C1 segment of cervical spinal cord (tissue), 14 donors: ENCODE measurements at regions not wholly inside any gene's neighbourhood (a gene's known extent, or its start where the extent isn't known, plus 50 kb on each side); places are given as distances from the start of the nearest gene placed in this dataset.

Source experiments
- DNase-seq, 14 donors: peaks; one replicate each; lab custom pipeline; 2025; lab: John Stamatoyannopoulos, UW

GRCh38 chr14:103206836-103207387, 83.7 kb downstream of the TNFAIP2 start:
- DNase-seq: peak in 6 of 14 donors; percentile 3 to 17 (median 8)

- no peak for DNase-seq
These were observed 84.3 kb downstream of the TNFAIP2 start for GRCh38 chr14:103207388-103208072.

DNA sequence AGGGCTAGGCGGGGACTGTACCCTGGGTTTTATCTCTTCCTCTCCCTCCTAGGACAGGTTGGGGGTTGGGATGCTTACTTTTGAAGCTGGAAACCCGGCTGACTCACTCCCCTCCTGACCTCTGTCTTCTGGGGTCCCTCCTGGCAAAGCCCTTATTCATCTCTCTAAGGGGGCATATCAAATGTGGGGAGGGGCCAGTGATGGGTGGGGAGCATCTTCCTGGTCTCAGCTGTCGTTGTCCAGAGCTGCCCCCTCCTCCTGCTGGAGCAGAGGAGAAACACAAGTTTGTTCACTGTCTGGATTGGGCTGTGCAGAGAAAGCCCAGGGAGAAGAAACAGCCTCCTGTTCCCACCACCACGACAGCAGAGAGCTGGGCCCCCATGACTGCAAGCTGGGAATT, 85.8 kb downstream of the TNFAIP2 start:
- DNase-seq: no peak

DNA sequence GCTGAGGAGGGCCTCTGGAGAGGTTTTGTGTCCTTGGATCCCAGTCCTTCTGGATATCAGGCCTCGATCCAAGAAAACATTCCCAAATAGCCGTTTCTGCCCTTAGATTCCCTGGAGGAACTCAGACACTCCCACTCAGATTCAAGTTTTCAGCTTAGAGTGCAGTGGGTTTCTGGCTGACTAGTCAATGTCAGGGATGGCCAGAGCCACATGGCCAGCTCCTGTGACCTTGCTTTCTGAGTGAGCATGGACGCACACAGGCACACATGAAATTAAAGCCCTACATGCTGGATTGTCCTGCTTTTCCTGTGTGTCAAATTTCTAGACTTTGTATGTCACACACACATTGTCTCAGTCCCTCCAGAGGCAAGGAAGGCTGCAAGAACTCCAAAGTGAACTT, 86.2 kb downstream of the TNFAIP2 start:
- no peak for DNase-seq

- no peak for DNase-seq
These were observed 90.1 kb downstream of the TNFAIP2 start for GRCh38 chr14:103213331-103213730.

DNA sequence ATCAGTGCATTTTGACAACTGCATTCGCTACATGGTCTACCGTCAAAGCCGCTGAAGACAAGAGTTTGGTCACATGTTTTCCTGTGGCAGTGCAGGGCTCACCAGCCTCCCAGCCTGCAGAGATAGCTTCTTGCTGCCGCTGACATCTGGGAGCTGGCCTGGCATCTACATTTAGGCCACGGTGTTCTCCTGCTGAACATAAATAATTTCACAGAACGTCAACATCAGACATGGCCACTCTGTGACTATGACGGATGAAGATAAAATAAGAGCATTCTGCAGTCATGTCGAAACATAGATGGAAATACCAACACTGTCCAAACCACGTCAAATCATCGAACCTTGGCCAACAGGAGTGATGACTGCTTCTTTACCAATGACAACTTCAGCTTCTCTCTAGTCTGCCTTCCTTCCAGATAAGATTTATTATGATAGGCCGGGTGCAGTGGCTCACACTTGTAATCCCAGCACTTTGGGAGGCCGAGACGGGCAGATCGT, 91.2 kb downstream of the TNFAIP2 start:
- no peak for DNase-seq

DNA sequence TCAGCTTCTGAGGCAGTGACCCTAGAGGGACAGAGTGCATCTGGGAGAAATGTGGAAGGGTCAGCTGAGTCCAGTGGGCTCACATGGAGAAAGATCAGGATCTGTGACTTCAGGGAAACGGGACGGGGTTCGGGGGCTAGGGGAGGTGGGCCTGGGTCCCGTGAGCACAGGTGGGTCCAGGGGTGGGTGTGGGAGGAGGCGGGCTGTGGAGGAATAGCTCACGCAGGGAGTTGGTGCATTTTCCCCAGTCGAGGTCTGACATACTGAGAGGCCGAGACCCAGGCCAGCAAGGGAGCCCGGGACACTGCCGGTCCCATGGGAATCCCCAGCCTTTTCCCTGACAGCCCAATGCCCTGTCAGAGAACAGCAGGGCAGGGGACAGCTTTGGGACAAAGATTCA, 93.1 kb downstream of the TNFAIP2 start:
- no peak for DNase-seq

- no peak for DNase-seq
These were observed 93.6 kb downstream of the TNFAIP2 start for GRCh38 chr14:103216857-103217256.

DNA sequence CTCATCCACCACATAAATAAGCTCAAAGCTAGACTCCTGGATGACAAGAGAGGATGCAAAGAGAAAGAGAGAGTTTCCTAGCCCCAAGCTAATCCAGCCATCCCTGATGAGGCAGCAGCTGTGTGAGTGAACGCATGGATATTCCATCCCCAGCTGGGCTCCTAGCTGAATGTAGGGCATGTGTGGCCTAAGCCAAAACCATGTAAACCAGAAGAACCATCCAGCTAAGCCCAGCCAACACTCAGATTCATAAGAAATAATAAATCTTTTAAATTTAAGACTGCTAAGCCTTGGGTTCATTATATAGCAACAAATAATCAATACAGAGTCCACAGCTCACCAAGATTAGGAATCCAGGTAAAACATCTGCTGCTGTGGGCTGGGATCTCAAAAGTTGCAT, 94.3 kb downstream of the TNFAIP2 start:
- DNase-seq: no peak

GRCh38 chr14:103220134-103220981, 97.1 kb downstream of the TNFAIP2 start:
- no peak for DNase-seq

GRCh38 chr14:103220982-103221641, 97.9 kb downstream of the TNFAIP2 start:
- no peak for DNase-seq

DNA sequence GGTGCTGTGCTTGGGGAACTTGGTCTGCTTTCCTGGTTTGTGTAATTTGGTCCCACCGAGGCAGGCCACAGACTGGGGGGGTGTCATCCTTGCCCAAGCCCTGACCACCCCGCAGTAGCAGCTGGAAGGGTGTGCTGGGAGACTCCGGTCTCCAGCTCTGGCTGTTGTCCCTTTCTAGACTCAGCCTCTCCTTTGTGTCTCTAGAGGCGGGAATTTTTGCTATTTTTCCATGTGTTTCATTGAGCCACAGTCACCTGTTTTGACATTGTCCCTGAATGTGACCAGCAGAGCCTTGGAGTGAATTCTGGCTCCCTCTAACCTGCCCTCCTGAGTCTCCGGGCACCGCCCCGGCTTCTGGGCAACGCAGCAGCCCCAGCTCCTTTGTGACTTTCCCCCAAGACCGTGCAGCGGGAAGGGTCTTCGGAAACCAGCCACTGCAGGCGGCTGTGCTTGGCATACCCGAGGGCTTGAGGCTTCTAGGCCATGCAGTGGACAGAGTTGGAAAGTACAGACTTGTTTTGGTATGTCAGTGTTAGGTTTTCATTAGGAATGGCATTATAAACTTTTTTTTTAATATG, 98.6 kb downstream of the TNFAIP2 start:
- DNase-seq: no peak

DNA sequence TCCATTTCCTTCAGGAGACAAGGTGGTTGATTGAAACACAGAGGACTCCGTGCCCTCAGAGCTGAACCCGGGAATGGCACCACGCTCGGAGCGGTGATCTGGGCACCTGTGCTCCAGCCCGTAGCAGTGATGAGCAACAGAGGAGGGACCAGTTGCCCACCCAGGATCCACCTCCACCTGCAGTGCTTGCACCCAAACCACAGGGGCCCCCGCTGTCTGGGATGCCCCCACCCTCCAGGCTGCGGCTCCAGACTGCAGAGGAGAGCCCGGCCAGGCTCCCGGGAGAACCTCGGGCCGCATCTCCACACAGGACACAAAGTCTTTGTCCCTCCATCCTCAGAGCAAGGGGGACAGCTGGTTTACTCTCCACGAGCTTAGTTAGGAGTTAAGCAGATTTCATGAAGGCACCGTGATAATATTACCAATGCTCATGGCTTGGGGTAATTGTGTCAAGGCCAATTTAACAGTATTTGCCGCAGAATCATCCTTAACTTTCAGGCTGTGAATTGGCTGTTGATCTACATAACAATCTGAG, 100.6 kb downstream of the TNFAIP2 start:
- DNase-seq: no peak

DNA sequence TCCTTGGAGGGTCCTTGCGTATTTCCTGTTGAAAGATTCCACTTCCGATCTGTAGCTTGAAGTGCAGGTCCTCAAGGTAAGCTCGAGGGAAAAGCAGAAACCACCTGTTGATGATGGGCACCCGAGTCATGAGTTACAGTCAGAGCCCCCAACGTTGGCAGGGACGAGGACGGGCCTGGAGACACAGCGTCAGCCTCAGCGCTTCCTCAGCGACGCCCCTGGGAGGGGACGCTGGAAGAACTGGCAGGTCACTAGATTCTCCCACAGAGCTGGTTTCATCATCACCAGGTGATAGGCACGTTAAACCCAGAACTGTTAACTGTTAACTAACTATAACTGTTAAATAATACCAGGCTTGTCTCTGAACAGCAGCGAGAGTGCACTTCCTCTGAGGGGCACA, 101.8 kb downstream of the TNFAIP2 start:
- no peak for DNase-seq

DNA sequence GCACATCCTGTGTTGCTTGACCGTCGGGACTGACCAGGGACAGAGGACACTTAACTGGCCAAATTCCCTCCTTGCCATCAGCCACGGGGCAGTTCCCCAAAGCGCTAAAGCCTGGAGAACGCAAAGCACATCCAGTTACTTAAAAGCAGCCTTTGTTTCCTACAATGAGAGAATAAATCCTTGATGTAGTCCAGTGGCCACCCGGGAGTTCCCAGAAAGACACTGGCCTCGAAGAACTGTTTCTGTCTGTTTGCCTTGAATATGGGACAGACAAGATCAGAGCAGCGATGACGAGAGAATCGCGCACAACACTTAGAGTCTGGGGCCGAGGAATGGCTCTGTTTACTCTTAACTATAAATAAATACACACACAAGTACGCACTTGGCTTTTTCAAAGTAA, 102.2 kb downstream of the TNFAIP2 start:
- DNase-seq: no peak

DNA sequence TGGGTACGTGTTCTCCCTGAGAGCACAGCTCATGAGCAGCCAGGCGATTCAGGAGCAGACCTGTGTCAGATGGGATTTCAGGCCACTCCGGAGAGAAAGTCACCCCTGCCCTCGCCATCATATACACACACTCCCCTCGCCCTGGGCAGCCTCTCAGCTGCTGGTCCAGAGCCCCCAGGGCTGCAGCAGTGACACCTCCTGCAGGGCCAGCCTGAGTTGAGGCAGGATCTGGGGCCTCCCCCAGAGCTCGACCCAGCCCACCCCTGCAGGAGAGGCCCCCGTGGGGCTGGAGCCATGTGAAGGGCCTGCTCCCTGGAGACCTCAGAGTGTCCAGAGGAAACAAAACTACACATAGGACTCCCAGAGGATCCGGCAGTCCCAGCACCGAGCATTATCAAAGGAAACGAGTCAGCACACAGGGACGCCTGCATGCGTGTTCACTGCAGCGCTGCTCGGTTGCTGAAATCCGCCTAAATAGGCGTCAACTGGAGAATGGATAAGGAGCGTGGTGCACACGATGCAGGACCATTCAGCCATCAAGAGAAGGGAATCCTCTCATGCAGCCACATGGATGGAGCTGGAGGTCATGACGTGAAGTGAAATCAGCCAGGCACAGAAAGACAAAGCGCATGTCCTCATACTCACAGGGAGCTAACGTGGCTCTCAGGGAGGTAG, 104.0 kb downstream of the TNFAIP2 start:
- DNase-seq: no peak

GRCh38 chr14:103228076-103228806, 105.0 kb downstream of the TNFAIP2 start:
- no peak for DNase-seq

DNA sequence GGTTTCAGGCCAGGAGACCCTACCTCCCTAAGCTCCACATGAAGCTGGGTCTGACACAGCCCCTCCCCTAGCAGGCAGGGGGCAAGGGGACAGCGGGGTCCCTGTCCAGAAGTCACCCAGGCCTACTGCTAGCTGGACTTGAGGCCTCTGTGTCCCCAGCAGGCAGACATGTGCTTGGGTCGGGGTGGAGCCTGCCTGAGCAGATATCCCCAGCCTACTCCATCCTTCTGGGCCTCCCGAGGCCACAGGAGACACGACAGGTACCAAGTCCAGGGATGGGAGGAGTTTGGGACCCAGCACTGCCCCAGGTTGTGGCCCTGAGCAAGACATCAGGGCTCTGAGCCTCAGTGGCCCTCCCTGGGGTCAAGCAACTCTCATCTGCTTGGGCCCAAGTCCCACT, 105.2 kb upstream of the EIF5 start:
- DNase-seq: no peak

DNA sequence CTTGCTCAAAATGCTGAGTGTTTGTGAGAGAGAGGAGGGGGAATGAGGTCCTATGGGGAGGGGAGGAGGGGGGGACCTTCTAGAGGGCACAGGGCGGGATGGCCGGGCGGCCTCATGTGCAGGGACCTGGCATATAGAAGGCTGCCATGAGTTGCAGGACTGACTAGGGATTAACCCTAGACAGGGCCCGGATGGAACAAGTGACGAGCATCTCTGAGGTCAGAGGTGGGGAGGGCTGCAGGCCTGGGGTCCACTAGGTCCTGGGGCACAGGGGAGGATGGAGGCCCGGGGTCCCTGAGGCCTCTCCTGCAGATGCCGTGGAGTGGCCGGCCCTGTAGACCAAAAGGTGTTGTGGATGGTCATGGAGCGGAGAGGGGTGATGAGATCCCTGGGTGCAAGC, 104.0 kb upstream of the EIF5 start:
- no peak for DNase-seq

- DNase-seq: no peak
These were observed 103.2 kb upstream of the EIF5 start for GRCh38 chr14:103230658-103231334.
